GM18858 (cell line): ENCODE measurements at regions not wholly inside any gene's neighbourhood (a gene's known extent, or its start where the extent isn't known, plus 50 kb on each side); places are given as distances from the start of the nearest gene placed in this dataset.

Experiments used
- ATAC-seq: cut with Tn5 transposase; IDR thresholded peaks from one replicate; pipeline ENCODE4 v1.9.1; 2021; ENCODE audit not compliant: unreplicated experiment

DNA sequence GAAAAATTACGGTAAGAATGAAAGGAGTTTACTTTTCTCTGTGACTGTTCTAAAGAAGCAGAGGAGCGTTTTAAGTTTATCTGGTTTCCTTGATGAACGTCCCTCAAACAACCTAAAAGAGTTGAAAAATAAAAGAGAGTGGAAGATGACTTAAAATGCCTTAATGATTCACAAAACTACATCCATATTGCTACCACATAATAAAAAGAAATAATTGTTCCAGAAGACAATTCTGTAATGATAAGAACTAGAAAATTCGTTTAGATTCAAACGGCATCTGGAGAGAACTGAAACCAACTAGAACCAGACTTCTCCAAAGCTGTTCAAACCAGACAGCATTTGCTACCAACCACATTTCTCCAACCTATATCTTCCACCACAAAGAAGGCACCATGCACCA, 68.1 kb downstream of the TEKT4 start:
- ATAC-seq, result no peak

DNA sequence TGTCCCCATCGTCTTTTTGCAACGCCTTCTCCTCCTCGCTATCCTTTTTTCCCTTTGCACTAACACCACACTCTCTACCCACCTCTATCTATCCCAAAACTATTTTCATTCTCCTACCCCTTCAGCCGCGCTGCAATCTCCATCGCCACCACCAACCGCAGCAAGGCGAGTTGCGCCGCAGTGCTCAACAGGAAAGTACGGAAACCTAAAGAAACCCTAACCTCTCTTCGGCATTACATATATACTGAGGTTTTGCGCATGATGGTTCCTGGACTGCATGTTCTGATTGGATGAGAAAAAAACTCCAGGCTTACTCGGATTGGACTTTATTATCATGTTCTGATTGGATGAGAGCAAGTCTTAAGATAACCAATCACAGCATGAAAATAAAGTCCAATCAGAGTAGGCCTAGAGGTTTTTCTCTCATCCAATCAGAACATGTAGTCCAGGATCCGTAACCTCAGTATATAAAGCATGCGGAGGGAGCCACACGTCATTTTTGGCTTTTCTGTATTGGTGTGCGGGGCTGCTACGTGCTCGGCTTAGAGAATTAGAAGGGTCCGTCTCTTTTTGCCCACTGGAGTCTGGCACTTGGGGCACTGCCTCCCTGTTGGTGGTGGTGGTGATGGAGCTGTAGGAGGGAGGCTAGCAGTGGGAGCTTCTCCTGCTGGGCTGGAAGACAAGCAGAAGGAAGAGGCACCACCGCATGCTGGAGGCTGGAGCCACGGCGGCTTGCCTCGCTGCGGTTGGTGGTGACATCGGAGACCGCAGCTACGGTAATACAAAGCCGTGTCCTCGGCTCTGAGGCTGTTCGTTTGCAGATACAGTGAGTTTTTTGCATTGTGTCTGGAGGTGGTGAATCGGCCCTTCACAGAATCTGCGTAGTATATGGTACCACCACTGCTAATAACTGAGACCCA, 76.1 kb downstream of the TEKT4 start:
- ATAC-seq, result no peak

- no peak for ATAC-seq
These were observed 69.8 kb upstream of the MAL start for GRCh38 chr2:94955702-94956101.

DNA sequence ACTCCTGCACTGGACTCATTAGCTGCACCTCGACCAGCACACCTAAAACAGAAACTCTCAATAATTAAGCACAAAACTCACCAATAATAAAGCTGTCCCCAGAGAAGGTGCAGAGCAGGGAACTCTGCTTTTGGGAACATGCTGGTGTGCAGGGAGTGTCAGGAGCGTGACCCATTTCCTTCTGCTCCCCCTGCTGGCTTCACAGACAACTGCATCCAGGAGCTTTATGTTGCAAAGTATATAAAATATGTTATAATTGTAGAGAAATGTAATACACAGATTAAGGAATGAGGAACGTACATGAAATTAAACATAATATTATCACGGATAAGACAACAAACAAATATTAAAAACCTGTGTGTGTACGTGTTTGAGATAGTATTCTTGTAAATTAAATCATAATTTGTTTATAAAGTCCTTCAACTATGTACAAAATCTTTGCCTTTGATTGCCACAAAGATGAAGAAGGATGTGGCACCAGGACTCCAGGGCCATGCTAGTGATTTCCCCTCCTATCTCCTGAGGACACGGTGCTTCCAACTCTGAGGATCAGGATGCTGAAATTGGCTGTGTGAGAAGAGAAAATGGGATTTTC, 68.6 kb upstream of the MAL start:
- peak; percentile 73 for ATAC-seq

DNA sequence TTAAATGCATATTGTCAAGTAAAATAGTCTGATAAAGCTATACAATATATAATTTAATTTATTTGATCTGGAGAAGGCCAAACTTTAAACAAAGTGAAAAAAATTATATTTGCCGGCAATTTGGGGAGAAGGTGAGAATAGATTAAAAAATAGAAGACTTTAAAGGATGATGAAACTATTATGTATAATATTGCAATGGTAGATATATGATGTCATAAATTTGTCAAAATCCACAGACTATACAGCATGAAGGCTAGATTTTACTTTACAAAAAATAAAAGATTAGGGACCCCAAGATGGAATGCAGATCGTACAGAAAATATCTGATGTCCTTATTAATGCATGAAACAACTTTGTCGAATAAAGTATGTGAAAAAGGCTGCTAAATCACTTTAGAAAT, 67.3 kb upstream of the MAL start:
- no peak for ATAC-seq

DNA sequence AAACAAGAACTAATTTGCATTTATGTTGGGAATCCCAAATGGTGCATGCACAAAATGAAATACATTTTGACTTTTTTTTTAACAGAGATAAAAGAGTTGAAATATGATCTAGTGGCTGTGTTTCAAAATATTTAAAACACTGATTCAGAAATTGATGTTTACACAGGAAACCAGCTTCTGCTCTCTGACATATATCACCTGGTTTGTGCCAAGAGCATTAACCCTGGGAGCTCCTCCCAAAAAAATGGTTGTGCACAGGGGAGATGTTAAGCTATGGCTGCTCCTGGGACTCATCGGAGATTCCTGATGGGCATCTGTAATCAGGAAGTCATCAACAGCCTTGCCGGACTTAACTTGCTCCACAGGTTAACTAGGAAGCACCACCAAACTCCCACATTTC, 65.2 kb upstream of the MAL start:
- ATAC-seq, result no peak

GRCh38 chr2:94960751-94961150, 64.8 kb upstream of the MAL start:
- ATAC-seq, result no peak

DNA sequence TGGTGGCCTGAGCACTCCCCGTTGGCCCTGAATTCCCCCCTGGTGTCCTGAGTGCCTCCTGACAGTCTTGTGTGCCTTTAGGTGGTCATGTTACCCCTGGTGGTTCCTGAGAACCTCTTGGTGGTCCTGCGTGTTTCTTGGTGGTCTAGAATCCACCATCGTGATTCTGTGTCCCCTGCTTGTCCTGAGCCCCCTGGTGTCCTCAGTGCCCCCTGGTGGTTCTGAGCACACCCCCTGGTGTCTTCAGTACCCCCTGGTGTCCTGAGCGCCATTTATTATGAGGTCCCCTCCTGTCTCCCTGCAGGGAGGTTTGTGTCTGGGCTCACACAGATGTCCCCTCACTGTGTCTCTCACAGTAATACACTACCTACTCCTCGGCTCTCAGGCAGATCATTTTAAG, 61.3 kb upstream of the MAL start:
- no peak for ATAC-seq

DNA sequence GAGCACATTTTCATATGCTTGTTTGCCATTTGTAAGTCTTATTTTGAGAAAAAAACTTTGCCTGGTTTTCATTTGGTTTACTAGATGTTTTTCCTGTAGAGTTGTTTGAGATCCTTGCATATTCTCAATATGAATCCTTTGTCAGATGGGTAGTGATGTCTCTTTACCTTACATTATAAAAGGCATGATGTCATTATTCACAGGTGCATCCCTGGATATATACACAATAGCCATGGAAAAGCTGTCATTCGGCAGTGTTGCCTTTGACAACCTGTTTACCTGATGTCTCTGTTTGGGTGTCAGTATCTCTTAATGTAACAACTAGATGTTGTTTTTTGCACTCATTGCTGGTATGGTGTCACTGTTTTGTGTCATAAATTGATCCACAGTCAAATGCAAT, 58.8 kb upstream of the MAL start:
- ATAC-seq, result no peak

- no peak for ATAC-seq
These were observed 55.2 kb upstream of the MAL start for GRCh38 chr2:94970353-94970752.
